Vagina (tissue), 2 donors: ENCODE measurements at regions not wholly inside any gene's neighbourhood (a gene's known extent, or its start where the extent isn't known, plus 50 kb on each side); places are given as distances from the start of the nearest gene placed in this dataset.

ENCODE experiments used
- DNase-seq, 2 donors: peaks; one replicate each; pipeline ENCODE4 v3.0.0-alpha.2; 2017; ENCODE audit errors: extremely low spot score in 2 of 2
- H3K27ac ChIP-seq: fragments of 200-600 bp; sonication (generic); one replicate; pipeline ENCODE4 v1.5.1; 2019
- H3K27me3 ChIP-seq: fragments of 200-600 bp; sonication (generic); one replicate; pipeline ENCODE4 v1.5.1; 2019
- H3K36me3 ChIP-seq, 2 donors: fragments of 200-600 bp; sonication (generic); one replicate each; pipeline ENCODE4 v1.5.1; 2017 to 2019
- H3K4me1 ChIP-seq: fragments of 200-600 bp; sonication (generic); one replicate; pipeline ENCODE4 v1.5.1; 2019
- H3K4me3 ChIP-seq, 2 donors: fragments of 200-600 bp; sonication (generic); 1 replicate in 1 of 2; 2 replicates in 1 of 2; pipeline ENCODE4 v1.5.1; 2016 to 2019
- H3K9me3 ChIP-seq: fragments of 200-600 bp; sonication (generic); one replicate; pipeline ENCODE4 v1.5.1; 2019
- POLR2A ChIP-seq, 2 donors: fragments of 450-650 bp; IDR thresholded peaks; one replicate each; pipeline ENCODE4 v1.6.1; 2017; ENCODE audit warnings: antibody characterized with exemption in 2 of 2, mild to moderate bottlenecking in 2 of 2, moderate library complexity in 2 of 2
- POLR2AphosphoS5 ChIP-seq, 2 donors: sonication (generic); formaldehyde crosslinking; IDR thresholded peaks; one replicate each; pipeline ENCODE4 v1.9.0; 2017; ENCODE audit warnings: antibody characterized with exemption in 2 of 2, mild to moderate bottlenecking in 2 of 2, low read depth in 1 of 2; ENCODE audit not compliant: insufficient read depth in 1 of 2
- intact Hi-C: fragments of 100-400 bp; cut with DNase I; formaldehyde crosslinking; loops from one replicate; pipeline ENCODE4 v1.15.1; 2023
- TF ChIP-seq, protein P1 (sequence below), 3 experiments: fragments of 450-650 bp in 2 of 3; fragments of 200-600 bp in 1 of 3; sonication (generic) in 1 of 3; IDR thresholded peaks; one replicate each; pipeline ENCODE4 v1.5.1; 2017 to 2019; ENCODE audit warnings: antibody characterized with exemption in 3 of 3, mild to moderate bottlenecking in 2 of 3, moderate library complexity in 2 of 3

DNA sequence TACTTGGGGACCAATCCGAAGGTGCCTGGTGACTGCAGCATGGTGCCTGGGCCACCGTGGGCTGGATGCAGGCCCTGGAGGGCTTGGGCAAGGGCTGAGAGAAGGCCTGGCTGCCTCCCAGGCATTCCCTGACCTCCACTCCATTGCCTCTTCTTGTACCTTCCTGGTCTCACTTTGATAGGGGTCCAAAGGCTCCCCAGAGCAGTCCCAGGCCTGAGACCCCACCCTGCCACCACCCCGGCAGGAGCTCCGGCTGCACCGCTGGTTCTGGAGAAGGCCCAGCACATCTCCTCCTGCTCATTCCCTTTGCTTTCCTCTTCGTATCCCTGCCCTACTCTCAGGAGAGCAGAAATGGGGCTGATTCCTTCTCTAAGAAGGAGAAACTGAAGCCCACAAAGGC is 133.3 kb upstream of the IPO9 start:
- DNase-seq: no peak
- peaks cover 22% of the 10 kb centered on the region for H3K4me1 ChIP-seq
- H3K36me3 ChIP-seq: no peaks in the 10 kb centered on the region
- no peaks in the 10 kb centered on the region for H3K27me3 ChIP-seq
- no peaks in the 10 kb centered on the region for H3K9me3 ChIP-seq
- H3K27ac ChIP-seq: peak overlapping the region; percentile 49
- intact Hi-C loops: no loop called here
- TF ChIP-seq POLR2AphosphoS5 (IDR thresholded peaks at IDR 0.05; ENCODE audit: insufficient read depth in 1 of 2, low read depth in 1 of 2) (no peak), POLR2A (IDR thresholded peaks at IDR 0.05) (no peak)
- TF ChIP-seq, protein P1, sequence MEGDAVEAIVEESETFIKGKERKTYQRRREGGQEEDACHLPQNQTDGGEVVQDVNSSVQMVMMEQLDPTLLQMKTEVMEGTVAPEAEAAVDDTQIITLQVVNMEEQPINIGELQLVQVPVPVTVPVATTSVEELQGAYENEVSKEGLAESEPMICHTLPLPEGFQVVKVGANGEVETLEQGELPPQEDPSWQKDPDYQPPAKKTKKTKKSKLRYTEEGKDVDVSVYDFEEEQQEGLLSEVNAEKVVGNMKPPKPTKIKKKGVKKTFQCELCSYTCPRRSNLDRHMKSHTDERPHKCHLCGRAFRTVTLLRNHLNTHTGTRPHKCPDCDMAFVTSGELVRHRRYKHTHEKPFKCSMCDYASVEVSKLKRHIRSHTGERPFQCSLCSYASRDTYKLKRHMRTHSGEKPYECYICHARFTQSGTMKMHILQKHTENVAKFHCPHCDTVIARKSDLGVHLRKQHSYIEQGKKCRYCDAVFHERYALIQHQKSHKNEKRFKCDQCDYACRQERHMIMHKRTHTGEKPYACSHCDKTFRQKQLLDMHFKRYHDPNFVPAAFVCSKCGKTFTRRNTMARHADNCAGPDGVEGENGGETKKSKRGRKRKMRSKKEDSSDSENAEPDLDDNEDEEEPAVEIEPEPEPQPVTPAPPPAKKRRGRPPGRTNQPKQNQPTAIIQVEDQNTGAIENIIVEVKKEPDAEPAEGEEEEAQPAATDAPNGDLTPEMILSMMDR (IDR thresholded peaks at IDR 0.05): no peak
- H3K4me3 ChIP-seq: no peak overlapping the region

DNA sequence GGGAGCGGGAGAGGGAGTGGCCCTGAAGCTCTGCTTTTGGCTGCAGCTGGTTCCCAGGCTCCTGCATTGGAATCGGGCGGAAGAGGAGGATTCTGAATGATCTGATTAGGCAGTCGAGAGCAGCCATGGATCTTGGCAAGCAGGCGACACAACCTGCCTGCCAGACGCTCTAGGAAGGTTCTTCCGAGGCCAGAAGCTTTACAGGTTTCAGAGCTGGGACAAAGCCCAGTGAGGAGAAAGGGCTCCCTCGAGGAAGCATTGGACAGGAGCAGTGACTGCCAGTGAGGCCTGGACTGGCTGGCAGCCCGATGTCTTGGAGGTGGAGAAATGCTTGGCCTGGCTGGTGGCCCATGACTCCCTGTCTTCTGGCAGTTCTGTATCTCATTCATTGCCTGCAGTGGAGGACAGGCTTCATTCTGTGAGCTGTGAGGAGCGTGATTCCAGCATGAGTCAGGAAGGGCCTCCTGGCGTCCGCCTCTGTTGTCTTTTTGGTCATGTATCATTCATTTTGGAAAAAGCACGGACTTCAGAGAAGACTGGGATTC is 132.7 kb upstream of the IPO9 start:
- intact Hi-C loops: no loop called here
- TF ChIP-seq POLR2A (IDR thresholded peaks at IDR 0.05) (no peak), POLR2AphosphoS5 (IDR thresholded peaks at IDR 0.05; ENCODE audit: insufficient read depth in 1 of 2, low read depth in 1 of 2) (peak; percentile 34 to 80)
- TF ChIP-seq, protein P1 (IDR thresholded peaks at IDR 0.05): no peak
- H3K27me3 ChIP-seq: no peaks in the 10 kb centered on the region
- no peaks in the 10 kb centered on the region for H3K36me3 ChIP-seq
- H3K4me1 ChIP-seq: peaks cover 22% of the 10 kb centered on the region
- DNase-seq: peak in 1 of 2 donors; percentile 94
- no peak overlapping the region for H3K4me3 ChIP-seq
- H3K27ac ChIP-seq: peak overlapping the region; percentile 49
- no peaks in the 10 kb centered on the region for H3K9me3 ChIP-seq

DNA sequence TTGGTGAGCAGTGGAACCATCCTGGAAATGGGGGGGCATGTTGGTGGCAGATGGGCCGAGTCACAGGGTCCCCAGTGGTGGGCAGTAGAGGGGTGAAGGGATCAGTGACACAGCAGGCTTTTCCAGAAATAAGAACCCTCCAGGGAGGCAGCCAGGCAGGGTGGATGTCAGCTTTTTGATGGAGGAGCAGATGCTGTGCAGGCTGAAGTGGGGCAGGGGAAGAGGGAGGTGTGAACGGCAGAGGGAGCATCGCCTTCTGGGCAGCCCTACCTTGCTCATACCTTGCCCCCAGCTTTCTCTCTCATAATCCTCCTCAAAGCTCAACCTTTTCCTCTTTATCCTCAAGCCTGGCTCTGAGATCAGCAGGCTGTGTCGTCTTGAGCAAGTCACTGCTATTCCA is 131.8 kb upstream of the IPO9 start:
- Histone ChIP-seq H3K36me3 (no peaks in the 10 kb centered on the region), H3K4me1 (peaks cover 22% of the 10 kb centered on the region), H3K9me3 (no peaks in the 10 kb centered on the region), H3K27ac (peak overlapping the region; percentile 49), H3K4me3 (no peak overlapping the region), H3K27me3 (no peaks in the 10 kb centered on the region)
- intact Hi-C loops: no loop called here
- no peak for DNase-seq
- TF ChIP-seq, protein P1 (IDR thresholded peaks at IDR 0.05): no peak
- TF ChIP-seq POLR2AphosphoS5 (IDR thresholded peaks at IDR 0.05; ENCODE audit: insufficient read depth in 1 of 2, low read depth in 1 of 2) (no peak), POLR2A (IDR thresholded peaks at IDR 0.05) (no peak)

DNA sequence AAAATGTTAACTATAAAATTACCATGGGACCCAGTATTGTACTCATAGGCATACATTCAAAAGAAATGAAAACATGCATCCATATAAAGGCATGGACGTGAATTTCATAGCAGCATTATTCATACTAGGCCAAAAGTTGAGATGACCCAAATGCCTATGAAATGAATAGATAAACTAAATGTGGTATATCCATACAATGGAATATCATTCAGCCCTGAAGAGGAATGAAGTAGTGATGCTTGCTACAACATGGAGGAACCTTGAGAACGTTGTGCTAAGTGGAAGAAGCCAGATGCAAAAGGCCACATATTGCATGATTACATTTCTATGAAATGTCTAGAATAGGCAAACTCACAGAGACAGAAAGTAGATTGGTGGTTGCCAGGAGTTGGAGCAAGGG is 127.1 kb upstream of the IPO9 start:
- H3K9me3 ChIP-seq: no peaks in the 10 kb centered on the region
- TF ChIP-seq POLR2A (IDR thresholded peaks at IDR 0.05) (no peak), POLR2AphosphoS5 (IDR thresholded peaks at IDR 0.05; ENCODE audit: insufficient read depth in 1 of 2, low read depth in 1 of 2) (no peak)
- TF ChIP-seq, protein P1 (IDR thresholded peaks at IDR 0.05): no peak

DNA sequence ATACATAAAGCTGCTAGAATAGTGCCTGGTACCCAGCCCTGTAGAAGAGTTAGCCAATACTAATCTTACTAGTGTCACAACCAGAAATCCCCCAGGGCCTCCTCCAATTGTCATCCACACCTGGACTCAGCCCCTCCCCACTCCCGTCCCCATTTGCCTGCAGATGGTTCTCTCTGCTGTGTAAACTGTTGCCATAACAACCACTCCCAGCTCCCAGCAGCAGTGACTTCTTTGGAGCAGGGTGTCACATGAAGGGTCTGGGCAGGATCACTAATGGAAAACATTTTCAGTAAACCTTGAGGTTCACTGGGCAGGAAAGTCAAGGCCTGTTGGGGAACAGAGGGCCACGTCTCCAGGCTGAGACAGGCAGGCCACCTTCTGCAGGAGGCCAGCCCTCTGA is 126.0 kb upstream of the IPO9 start:
- no peak for TF ChIP-seq POLR2A (IDR thresholded peaks at IDR 0.05)
- TF ChIP-seq POLR2AphosphoS5 (IDR thresholded peaks at IDR 0.05; ENCODE audit: insufficient read depth in 1 of 2, low read depth in 1 of 2): no peak
- TF ChIP-seq, protein P1 (IDR thresholded peaks at IDR 0.05): no peak
- H3K27ac ChIP-seq: peak overlapping the region; percentile 83
- no peaks in the 10 kb centered on the region for H3K27me3 ChIP-seq
- H3K4me1 ChIP-seq: peaks cover 21% of the 10 kb centered on the region
- no peak for DNase-seq
- no peaks in the 10 kb centered on the region for H3K9me3 ChIP-seq
- no peaks in the 10 kb centered on the region for H3K36me3 ChIP-seq
- intact Hi-C loops: no loop called here
- H3K4me3 ChIP-seq: no peak overlapping the region

More for the DNA sequence above, 127.1 kb upstream of the IPO9 start:
- Histone ChIP-seq H3K4me3 (no peak overlapping the region), H3K27ac (no peak overlapping the region), H3K4me1 (peaks cover 25% of the 10 kb centered on the region), H3K27me3 (no peaks in the 10 kb centered on the region), H3K36me3 (no peaks in the 10 kb centered on the region)
- no peak for DNase-seq
- intact Hi-C loops: no loop called here
